IPS-15b (cell line): ENCODE measurements at regions not wholly inside any gene's neighbourhood (a gene's known extent, or its start where the extent isn't known, plus 50 kb on each side); places are given as distances from the start of the nearest gene placed in this dataset.

Experiments used
- H3K27me3 ChIP-seq: one replicate; pipeline ENCODE4 v1.6.1; 2013; ENCODE audit warnings: low read length; ENCODE audit not compliant: control insufficient read depth, insufficient read depth
- H3K36me3 ChIP-seq: one replicate; pipeline ENCODE4 v1.6.1; 2013; ENCODE audit warnings: low read length; ENCODE audit not compliant: control insufficient read depth, insufficient read depth
- H3K4me1 ChIP-seq: one replicate; pipeline ENCODE4 v1.6.1; 2013; ENCODE audit warnings: mild to moderate bottlenecking, low read length; ENCODE audit not compliant: control insufficient read depth, insufficient read depth
- H3K4me3 ChIP-seq: one replicate; pipeline ENCODE4 v1.5.1; 2013; ENCODE audit warnings: low read depth, low read length
- H3K9ac ChIP-seq: one replicate; pipeline ENCODE4 v1.6.1; 2013; ENCODE audit warnings: low read depth, mild to moderate bottlenecking, low read length
- H3K9me3 ChIP-seq: one replicate; pipeline ENCODE4 v1.6.1; 2013; ENCODE audit warnings: mild to moderate bottlenecking, low read length; ENCODE audit not compliant: control insufficient read depth, insufficient read depth

DNA sequence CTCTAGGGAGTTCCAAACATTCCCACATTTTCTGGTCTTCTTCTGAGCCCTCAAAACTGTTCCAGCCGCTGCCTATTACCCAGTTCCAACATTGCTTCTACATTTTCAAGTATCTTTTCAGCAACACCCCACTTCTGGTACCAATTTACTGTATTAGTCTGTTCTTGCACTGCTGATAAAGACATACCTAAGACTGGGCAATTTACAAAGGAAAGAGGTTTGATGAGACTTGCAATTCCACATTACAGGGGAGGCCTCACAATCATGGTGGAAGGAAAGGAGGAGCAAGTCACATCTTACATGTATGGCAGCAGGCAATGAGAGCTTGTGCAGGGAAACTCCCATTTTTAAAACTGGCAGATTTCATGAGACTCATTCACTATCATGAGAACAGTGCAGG lies 629.1 kb upstream of the NR2F2 start:
- Histone ChIP-seq H3K4me3 (no peak overlapping the region), H3K4me1 (no peaks in the 10 kb centered on the region), H3K9me3 (no peaks in the 10 kb centered on the region), H3K27me3 (no peaks in the 10 kb centered on the region), H3K9ac (no peak overlapping the region), H3K36me3 (no peaks in the 10 kb centered on the region)

DNA sequence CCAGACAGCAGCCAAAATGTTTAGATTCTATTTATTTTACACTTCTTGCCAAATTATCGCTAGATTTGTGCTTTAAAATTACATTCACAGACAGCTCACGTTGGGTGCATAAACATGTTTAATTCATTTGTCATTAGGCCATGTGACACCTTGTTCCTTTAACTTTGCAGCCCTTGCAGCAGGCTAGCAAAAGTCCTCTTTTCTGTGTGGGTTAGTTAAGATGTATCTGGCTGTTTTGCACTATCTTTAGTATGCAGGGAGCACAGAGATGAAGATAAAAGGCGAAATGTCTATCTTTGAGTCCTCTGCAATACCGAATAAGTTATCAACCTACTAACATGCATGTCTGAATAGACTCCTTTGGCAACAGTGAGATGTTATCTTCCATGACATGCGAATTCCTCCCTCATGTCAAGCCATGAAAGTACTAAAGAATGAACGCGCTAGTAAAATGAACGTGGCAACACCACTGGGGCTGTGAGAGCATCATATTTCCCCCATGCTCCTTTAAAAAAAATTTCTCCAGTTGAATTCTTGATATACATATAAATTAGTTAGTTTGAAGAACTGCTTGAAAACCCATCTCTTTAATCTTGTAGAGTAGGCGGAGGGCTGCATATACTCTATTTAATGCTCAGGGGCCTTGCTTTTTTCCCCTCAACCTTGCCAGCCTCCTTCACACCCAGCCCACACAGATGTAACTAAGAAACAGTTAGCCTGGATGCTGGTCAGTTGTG lies 620.4 kb upstream of the NR2F2 start:
- H3K4me1 ChIP-seq, result no peaks in the 10 kb centered on the region
- H3K9me3 ChIP-seq, result no peaks in the 10 kb centered on the region
- H3K9ac ChIP-seq, result no peak overlapping the region
- no peaks in the 10 kb centered on the region for H3K36me3 ChIP-seq
- H3K27me3 ChIP-seq, result no peaks in the 10 kb centered on the region
- H3K4me3 ChIP-seq, result no peak overlapping the region

DNA sequence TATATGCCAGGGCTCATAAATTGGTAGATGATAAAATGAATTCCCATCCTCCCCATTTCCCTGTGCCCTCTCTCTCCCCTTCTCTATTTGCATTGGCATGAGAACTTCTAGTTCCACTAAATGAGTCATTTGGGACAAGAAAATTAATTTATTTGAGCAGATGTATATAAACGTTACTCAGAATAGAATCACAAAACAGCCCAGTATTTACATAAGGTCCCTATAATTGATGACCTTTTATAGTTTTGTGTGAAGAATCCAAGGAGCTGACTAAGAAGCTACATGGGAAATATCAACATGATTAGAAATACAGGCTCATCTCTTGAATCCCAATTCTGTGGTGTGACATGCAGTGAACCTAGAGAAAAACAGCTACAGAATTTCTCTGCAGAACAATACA lies 617.7 kb upstream of the NR2F2 start:
- no peaks in the 10 kb centered on the region for H3K27me3 ChIP-seq
- H3K36me3 ChIP-seq, result no peaks in the 10 kb centered on the region
- H3K4me1 ChIP-seq, result peaks cover 4% of the 10 kb centered on the region
- H3K4me3 ChIP-seq, result no peak overlapping the region
- no peak overlapping the region for H3K9ac ChIP-seq
- no peaks in the 10 kb centered on the region for H3K9me3 ChIP-seq

DNA sequence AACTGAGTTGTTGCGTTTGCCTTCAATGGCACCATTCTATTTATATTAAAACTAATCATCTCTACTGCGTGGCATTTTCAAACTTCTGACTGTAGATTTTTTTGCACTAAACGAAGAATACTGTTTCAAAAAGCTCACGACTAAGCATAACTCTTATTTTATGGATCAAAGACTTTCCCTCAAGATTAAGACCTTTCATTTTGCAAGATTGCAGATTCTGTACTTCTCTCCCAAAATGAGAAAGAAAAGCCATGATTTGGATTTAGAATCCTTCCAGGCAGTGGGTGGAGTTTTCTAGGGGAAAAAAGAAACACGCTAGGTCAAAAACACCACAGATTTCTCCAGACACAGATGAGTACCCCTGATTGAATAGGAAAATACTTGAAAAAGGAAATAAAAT lies 617.2 kb upstream of the NR2F2 start:
- H3K4me3 ChIP-seq, result no peak overlapping the region
- H3K36me3 ChIP-seq, result no peaks in the 10 kb centered on the region
- H3K27me3 ChIP-seq, result no peaks in the 10 kb centered on the region
- H3K4me1 ChIP-seq, result peaks cover 4% of the 10 kb centered on the region
- no peak overlapping the region for H3K9ac ChIP-seq
- no peaks in the 10 kb centered on the region for H3K9me3 ChIP-seq

DNA sequence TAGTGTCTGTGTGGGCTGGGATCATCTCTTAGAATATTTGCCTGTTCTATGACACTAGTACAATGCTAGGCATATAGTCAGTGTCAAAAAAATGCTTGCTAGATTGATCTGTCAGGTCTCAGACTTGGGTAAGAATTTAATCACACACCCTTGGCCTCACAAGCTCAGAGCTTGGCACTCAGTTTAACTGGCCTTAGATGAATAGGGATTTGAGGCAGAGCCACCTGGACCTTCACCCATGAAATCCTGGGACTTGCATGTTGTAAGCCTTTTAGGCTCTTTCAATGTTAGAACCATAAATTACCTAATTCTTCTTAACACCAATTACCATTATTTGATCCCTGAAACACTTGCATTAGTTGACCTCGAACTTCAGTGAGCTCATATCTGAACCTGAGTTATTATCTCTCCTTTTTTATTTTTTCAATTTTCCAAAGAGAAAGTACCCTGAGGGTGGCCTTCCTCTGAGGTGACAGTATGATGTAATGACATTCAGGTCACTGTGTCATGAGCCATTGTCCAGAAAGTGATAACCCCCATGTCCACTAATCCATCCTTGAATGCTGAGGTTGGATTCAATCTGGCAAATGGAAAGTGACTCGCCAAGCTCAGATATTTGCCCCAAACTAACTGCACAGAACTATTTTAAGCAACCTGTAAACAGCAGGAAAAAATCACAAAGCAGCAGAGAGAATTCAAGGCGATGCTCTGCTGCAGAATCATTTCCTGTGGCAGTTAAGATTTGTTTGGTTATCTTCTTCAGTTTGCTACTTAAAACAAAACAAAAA lies 615.2 kb upstream of the NR2F2 start:
- no peaks in the 10 kb centered on the region for H3K27me3 ChIP-seq
- H3K36me3 ChIP-seq, result no peaks in the 10 kb centered on the region
- H3K9me3 ChIP-seq, result no peaks in the 10 kb centered on the region
- H3K4me3 ChIP-seq, result no peak overlapping the region
- H3K9ac ChIP-seq, result no peak overlapping the region
- peaks cover 4% of the 10 kb centered on the region for H3K4me1 ChIP-seq

DNA sequence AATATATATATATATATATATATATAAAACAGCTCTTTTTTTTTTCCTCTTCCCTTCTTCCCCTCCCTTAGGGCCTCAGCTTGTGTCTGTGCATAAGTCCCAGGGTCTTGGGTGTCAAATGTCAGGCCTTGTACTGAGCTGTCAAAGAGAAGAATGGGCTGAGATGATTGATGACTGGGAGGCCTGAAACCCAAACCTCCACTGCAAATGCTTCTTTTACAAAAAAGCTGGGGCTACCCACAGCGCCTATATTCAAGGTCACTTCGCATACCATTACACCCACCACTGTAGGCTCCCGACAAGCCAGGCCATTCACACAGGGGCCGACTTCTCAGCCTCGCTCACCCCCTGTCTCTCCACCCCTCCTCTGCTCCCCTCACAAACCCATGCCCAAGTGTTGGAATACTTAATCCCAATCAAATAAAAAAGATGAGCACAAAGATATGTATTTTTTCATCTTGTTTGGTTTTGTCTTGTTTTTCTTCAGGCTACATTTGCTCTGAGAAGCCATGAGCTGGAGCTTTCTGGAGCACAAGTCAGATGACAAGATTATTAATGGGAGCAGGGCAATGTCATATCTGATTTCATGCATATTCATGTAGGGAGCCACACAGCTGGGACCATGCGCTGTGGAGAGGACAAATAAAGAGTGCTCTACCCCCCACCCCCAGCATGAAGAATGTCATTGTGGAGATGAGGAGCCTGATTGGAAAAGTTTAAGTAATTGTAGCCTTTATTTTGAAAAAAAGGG lies 614.4 kb upstream of the NR2F2 start:
- no peaks in the 10 kb centered on the region for H3K36me3 ChIP-seq
- H3K4me1 ChIP-seq, result peaks cover 4% of the 10 kb centered on the region
- no peaks in the 10 kb centered on the region for H3K9me3 ChIP-seq
- no peaks in the 10 kb centered on the region for H3K27me3 ChIP-seq
- no peak overlapping the region for H3K9ac ChIP-seq
- H3K4me3 ChIP-seq, result no peak overlapping the region

DNA sequence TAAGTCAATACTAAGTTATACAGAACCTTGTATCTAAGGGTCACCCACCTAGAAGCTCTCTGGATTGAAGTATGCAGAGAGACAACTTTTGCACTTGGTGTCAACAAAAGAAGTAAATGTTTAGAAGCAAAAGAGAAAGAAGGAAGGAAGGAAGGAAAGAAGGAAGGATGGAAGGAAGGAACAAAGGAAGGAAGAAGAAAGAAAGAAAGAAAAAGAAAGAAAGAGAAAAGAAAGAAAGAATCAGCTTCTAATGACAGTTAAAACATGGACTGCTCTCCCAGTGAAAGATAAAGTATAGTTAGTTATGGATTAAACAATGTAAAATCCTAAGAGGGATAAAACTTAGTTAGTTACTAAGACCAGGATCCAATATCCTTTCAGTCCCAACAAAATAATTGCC lies 613.8 kb upstream of the NR2F2 start:
- no peak overlapping the region for H3K4me3 ChIP-seq
- peaks cover 4% of the 10 kb centered on the region for H3K4me1 ChIP-seq
- no peak overlapping the region for H3K9ac ChIP-seq
- H3K27me3 ChIP-seq, result no peaks in the 10 kb centered on the region
- H3K9me3 ChIP-seq, result no peaks in the 10 kb centered on the region
- H3K36me3 ChIP-seq, result no peaks in the 10 kb centered on the region

DNA sequence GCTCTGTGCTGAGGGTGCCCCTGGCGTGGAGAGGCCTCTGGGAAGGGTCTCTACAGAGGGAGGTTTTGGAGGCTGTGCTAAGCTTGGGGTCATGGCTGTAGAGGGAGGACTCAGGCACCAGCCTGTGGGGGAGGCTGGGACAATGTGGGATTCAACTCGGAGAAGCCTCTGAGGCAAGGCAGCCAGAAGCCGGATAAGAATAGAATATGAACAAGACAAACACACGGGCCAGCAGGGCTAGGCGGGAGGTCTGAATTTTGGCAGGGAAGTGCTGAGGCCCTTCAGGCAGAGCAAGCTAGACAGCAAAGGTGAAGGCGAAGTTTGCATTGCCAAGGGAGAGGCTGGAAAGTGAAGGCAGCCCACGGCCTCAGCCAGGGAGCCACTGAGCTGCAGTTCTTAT lies 612.1 kb upstream of the NR2F2 start:
- H3K4me3 ChIP-seq, result no peak overlapping the region

DNA sequence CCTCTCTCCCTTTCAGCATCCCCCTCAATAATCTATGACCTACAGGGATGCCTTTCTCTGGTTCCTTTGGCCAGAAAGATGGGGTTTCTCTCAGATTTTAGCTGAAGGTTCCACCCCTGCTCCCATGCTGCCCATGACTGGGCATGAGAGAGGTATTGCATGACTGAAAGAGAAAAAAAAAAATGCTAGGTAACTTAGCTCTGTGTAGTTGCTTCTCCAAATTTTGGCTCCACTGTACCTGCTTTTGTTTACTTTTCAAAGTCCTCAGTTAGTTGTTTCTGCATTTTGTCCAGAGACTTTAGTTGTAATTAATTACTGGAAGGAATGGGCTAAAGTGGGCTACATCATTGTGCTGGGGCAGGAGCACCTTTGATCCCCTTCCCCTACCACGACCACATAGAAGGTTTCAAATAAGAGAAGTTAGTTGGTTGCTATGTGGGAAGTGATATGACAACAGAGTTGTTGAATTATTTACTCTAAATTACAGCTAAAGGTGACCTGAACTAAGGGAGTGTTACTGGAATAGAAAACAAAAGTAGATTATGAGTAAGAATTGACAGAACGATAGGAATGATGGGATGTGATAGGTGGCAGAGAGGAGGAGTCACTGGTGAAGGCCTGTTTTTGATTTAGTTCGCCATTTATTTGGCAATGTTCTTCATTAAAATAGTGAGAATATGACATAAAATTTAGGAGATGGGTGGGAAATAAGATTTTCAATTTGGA lies 605.4 kb upstream of the NR2F2 start:
- no peaks in the 10 kb centered on the region for H3K36me3 ChIP-seq
- no peaks in the 10 kb centered on the region for H3K27me3 ChIP-seq
- no peak overlapping the region for H3K9ac ChIP-seq
- no peaks in the 10 kb centered on the region for H3K4me1 ChIP-seq
- no peaks in the 10 kb centered on the region for H3K9me3 ChIP-seq
- H3K4me3 ChIP-seq, result no peak overlapping the region

More for the DNA sequence above, 612.1 kb upstream of the NR2F2 start:
- Histone ChIP-seq H3K36me3 (no peaks in the 10 kb centered on the region), H3K27me3 (no peaks in the 10 kb centered on the region), H3K4me1 (peaks cover 4% of the 10 kb centered on the region), H3K9ac (no peak overlapping the region), H3K9me3 (no peaks in the 10 kb centered on the region)

DNA sequence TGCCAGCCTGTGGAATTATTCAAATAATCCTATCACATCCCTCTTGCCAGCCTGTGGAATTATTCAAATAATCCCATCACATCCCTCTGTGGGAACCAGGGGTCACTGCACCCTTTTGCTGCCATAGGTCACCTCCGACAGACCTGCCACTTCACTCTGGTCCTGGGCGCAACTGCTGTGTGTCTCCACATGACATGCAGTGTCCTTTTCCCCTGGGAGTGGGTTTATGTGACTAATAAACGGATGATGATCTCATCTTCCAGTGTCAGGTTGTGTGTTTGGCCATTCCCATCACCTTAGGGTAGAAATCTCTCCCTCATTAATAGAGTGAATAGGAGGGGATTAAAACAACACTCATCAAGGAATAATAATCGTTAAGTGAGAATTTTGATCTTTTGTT lies 603.6 kb upstream of the NR2F2 start:
- H3K9ac ChIP-seq, result no peak overlapping the region
- H3K36me3 ChIP-seq, result no peaks in the 10 kb centered on the region
- H3K27me3 ChIP-seq, result no peaks in the 10 kb centered on the region
- no peaks in the 10 kb centered on the region for H3K4me1 ChIP-seq
- H3K4me3 ChIP-seq, result no peak overlapping the region
- H3K9me3 ChIP-seq, result no peaks in the 10 kb centered on the region

DNA sequence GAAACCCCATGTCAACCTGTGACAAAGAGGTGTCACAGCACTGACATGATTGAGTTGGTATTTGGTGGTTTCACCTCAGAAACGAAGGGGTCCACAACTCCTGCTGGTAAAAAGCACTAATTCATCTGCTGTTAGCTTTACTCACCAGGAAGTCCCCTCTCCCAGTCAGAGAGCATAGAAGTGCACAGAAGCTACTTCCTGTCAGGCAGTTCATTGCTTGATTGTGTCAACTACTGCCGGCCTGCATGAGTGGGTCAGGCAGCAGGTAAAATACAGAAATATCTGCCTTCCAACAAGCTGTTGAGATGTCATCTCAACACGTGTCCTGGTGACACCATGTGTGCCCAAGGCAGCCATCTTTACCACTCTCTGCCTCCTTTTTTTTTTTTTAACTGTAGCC lies 596.6 kb upstream of the NR2F2 start:
- H3K9me3 ChIP-seq, result no peaks in the 10 kb centered on the region

More for the DNA sequence above, 596.6 kb upstream of the NR2F2 start:
- no peaks in the 10 kb centered on the region for H3K27me3 ChIP-seq
- no peaks in the 10 kb centered on the region for H3K36me3 ChIP-seq
- no peaks in the 10 kb centered on the region for H3K4me1 ChIP-seq
- no peak overlapping the region for H3K4me3 ChIP-seq
- H3K9ac ChIP-seq, result no peak overlapping the region
